OCI-LY1 (cell line): ENCODE measurements at regions not wholly inside any gene's neighbourhood (a gene's known extent, or its start where the extent isn't known, plus 50 kb on each side); places are given as distances from the start of the nearest gene placed in this dataset.
"Not testable (repeated sequence)": the region's sequence is repeated elsewhere in the genome, so short reads cannot be mapped to it uniquely, and the experiment has no call there.

Experiments used
- H2AFZ ChIP-seq: fragments of 200-600 bp; sonication (generic), shearing (Covaris generic); 2 replicates; pipeline ENCODE4 v1.6.0; 2014; ENCODE audit warnings: antibody characterized with exemption, mild to moderate bottlenecking, low read length
- H3F3A ChIP-seq: fragments of 200-600 bp; sonication (generic), shearing (Covaris generic); 2 replicates; pipeline ENCODE4 v1.6.0; 2014; ENCODE audit warnings: mild to moderate bottlenecking, antibody characterized with exemption, low read length, moderate library complexity; ENCODE audit not compliant: insufficient read depth
- H3K27ac ChIP-seq: fragments of 200-600 bp; sonication (generic); 2 replicates; pipeline ENCODE4 v1.5.1; 2014; ENCODE audit warnings: low read length, mixed run types, mild to moderate bottlenecking, low read depth; ENCODE audit not compliant: poor library complexity, severe bottlenecking
- H3K27me3 ChIP-seq: fragments of 200-600 bp; sonication (generic); 2 replicates; pipeline ENCODE4 v1.6.0; 2014; ENCODE audit warnings: antibody characterized with exemption, mild to moderate bottlenecking, low read length, moderate library complexity; ENCODE audit not compliant: insufficient read depth
- H3K36me3 ChIP-seq: fragments of 200-600 bp; sonication (generic); 2 replicates; pipeline ENCODE4 v1.6.1; 2014; ENCODE audit warnings: mild to moderate bottlenecking, antibody characterized with exemption, low read length, moderate library complexity, mixed read lengths; ENCODE audit not compliant: insufficient read depth
- H3K4me1 ChIP-seq: fragments of 200-600 bp; sonication (generic); 2 replicates; pipeline ENCODE4 v1.5.1; 2014; ENCODE audit warnings: mild to moderate bottlenecking, low read length, moderate library complexity; ENCODE audit not compliant: insufficient read depth, severe bottlenecking
- H3K4me2 ChIP-seq: fragments of 200-600 bp; sonication (generic), shearing (Covaris generic); 2 replicates; pipeline ENCODE4 v1.6.1; 2014; ENCODE audit warnings: low read length
- H3K4me3 ChIP-seq: fragments of 200-600 bp; sonication (generic); 2 replicates; pipeline ENCODE4 v1.5.1; 2014; ENCODE audit warnings: low read length, low read depth, mild to moderate bottlenecking, mixed read lengths; ENCODE audit not compliant: poor library complexity, severe bottlenecking
- H3K79me2 ChIP-seq: fragments of 200-600 bp; shearing (Covaris generic); 2 replicates; pipeline ENCODE4 v1.6.1; 2016; ENCODE audit warnings: mixed run types, low read length, mixed read lengths; ENCODE audit not compliant: insufficient read depth
- H3K9ac ChIP-seq: fragments of 200-600 bp; sonication (generic), shearing (Covaris generic); 2 replicates; pipeline ENCODE4 v1.6.1; 2014; ENCODE audit warnings: mild to moderate bottlenecking, low read length, mixed read lengths
- H3K9me2 ChIP-seq: fragments of 200-600 bp; sonication (generic), shearing (Covaris generic); 2 replicates; pipeline ENCODE4 v1.6.1; 2014; ENCODE audit warnings: low read depth, mild to moderate bottlenecking, low read length, mixed read lengths
- H3K9me3 ChIP-seq: fragments of 200-600 bp; shearing (Covaris generic); 2 replicates; pipeline ENCODE4 v1.6.1; 2014; ENCODE audit warnings: low read length, mixed read lengths
- H4K20me1 ChIP-seq: fragments of 200-600 bp; sonication (generic), shearing (Covaris generic); 2 replicates; pipeline ENCODE4 v1.6.0; 2016; ENCODE audit warnings: mild to moderate bottlenecking, low read length; ENCODE audit not compliant: insufficient read depth
- EZH2 ChIP-seq: fragments of 200-600 bp; sonication (generic), shearing (Covaris generic); IDR thresholded peaks from 2 replicates; pipeline ENCODE4 v1.8.0; 2017; ENCODE audit warnings: borderline replicate concordance, mixed run types, mild to moderate bottlenecking, antibody characterized with exemption, low read length, moderate library complexity, mixed read lengths
- TF ChIP-seq, protein P1 (sequence below): fragments of 200-600 bp; sonication (generic), shearing (Covaris generic); IDR thresholded peaks from 2 replicates; pipeline ENCODE4 v1.5.1; 2017; ENCODE audit warnings: mild to moderate bottlenecking, antibody characterized with exemption, low read length, moderate library complexity, mixed read lengths

- Histone ChIP-seq H3F3A (no peaks in the 10 kb centered on the region), H3K9me3 (no peaks in the 10 kb centered on the region), H3K4me3 (no peak overlapping the region), H3K79me2 (no peaks in the 10 kb centered on the region), H3K4me1 (no peaks in the 10 kb centered on the region), H4K20me1 (no peaks in the 10 kb centered on the region), H2AFZ (no peak overlapping the region), H3K9ac (no peak overlapping the region), H3K27me3 (no peaks in the 10 kb centered on the region), H3K4me2 (no peak overlapping the region), H3K36me3 (no peaks in the 10 kb centered on the region), H3K9me2 (no peaks in the 10 kb centered on the region), H3K27ac (no peak overlapping the region)
- TF ChIP-seq EZH2, result no peak
- TF ChIP-seq, protein P1, sequence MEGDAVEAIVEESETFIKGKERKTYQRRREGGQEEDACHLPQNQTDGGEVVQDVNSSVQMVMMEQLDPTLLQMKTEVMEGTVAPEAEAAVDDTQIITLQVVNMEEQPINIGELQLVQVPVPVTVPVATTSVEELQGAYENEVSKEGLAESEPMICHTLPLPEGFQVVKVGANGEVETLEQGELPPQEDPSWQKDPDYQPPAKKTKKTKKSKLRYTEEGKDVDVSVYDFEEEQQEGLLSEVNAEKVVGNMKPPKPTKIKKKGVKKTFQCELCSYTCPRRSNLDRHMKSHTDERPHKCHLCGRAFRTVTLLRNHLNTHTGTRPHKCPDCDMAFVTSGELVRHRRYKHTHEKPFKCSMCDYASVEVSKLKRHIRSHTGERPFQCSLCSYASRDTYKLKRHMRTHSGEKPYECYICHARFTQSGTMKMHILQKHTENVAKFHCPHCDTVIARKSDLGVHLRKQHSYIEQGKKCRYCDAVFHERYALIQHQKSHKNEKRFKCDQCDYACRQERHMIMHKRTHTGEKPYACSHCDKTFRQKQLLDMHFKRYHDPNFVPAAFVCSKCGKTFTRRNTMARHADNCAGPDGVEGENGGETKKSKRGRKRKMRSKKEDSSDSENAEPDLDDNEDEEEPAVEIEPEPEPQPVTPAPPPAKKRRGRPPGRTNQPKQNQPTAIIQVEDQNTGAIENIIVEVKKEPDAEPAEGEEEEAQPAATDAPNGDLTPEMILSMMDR, result no peak
These were observed 264.7 kb downstream of the RNF152 start for GRCh38 chr18:61628085-61628484.

GRCh38 chr18:61624631-61625030 lies 268.2 kb downstream of the RNF152 start:
- not testable (repeated sequence) for H3K27ac ChIP-seq, H4K20me1 ChIP-seq, H3K9me2 ChIP-seq, H3K79me2 ChIP-seq, H3K4me3 ChIP-seq, H3F3A ChIP-seq, H3K9ac ChIP-seq, H3K4me1 ChIP-seq, H3K36me3 ChIP-seq, H3K9me3 ChIP-seq, H3K4me2 ChIP-seq, H3K27me3 ChIP-seq, H2AFZ ChIP-seq

DNA sequence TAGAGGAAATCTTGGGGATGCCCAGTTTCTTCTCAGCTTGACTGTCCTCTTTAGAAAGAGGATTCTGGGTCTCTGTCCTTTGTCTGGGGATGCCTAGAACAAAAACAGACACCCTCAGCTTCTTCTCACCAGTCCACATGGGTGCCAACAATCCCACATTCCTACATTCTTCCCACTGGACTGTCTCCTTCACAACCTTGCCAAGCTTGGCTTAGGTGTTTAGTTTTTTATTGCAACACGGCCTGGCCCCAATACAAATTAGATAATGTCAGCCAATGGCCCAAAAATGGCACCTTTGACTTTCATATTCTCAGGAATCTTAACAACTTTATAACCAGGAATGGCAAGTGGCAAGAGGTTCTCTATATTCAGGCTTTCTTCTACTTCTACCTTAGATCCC lies 273.0 kb downstream of the RNF152 start:
- no peaks in the 10 kb centered on the region for H3K9me2 ChIP-seq
- no peak overlapping the region for H2AFZ ChIP-seq
- H4K20me1 ChIP-seq, result no peaks in the 10 kb centered on the region
- no peaks in the 10 kb centered on the region for H3K79me2 ChIP-seq
- H3K4me1 ChIP-seq, result no peaks in the 10 kb centered on the region
- no peak overlapping the region for H3K4me3 ChIP-seq
- TF ChIP-seq, protein P1, result no peak
- no peak for TF ChIP-seq EZH2
- no peaks in the 10 kb centered on the region for H3K36me3 ChIP-seq
- no peaks in the 10 kb centered on the region for H3K27me3 ChIP-seq
- H3K9ac ChIP-seq, result no peak overlapping the region
- no peaks in the 10 kb centered on the region for H3F3A ChIP-seq
- H3K9me3 ChIP-seq, result no peaks in the 10 kb centered on the region
- H3K4me2 ChIP-seq, result no peak overlapping the region
- no peak overlapping the region for H3K27ac ChIP-seq

GRCh38 chr18:61618816-61619215 lies 274.0 kb downstream of the RNF152 start:
- Histone ChIP-seq H3K4me1 (no peaks in the 10 kb centered on the region), H3K27ac (no peak overlapping the region)
- no peak for TF ChIP-seq EZH2
- TF ChIP-seq, protein P1, result no peak

More at GRCh38 chr18:61618816-61619215, 274.0 kb downstream of the RNF152 start:
- no peak overlapping the region for H2AFZ ChIP-seq
- H3F3A ChIP-seq, result no peaks in the 10 kb centered on the region
- no peaks in the 10 kb centered on the region for H3K79me2 ChIP-seq
- no peaks in the 10 kb centered on the region for H3K27me3 ChIP-seq
- no peaks in the 10 kb centered on the region for H4K20me1 ChIP-seq
- no peaks in the 10 kb centered on the region for H3K9me2 ChIP-seq
- H3K9me3 ChIP-seq, result no peaks in the 10 kb centered on the region
- H3K9ac ChIP-seq, result no peak overlapping the region
- no peaks in the 10 kb centered on the region for H3K36me3 ChIP-seq
- H3K4me2 ChIP-seq, result no peak overlapping the region
- no peak overlapping the region for H3K4me3 ChIP-seq
